GM18507 (cell line): ENCODE measurements at regions not wholly inside any gene's neighbourhood (a gene's known extent, or its start where the extent isn't known, plus 50 kb on each side); places are given as distances from the start of the nearest gene placed in this dataset.
A peak's percentile ranks its signal among the peaks of the same experiment; 100 is the strongest.

Experiments
- DNase-seq: peaks from one replicate; pipeline ENCODE4 v3.0.0; 2011; ENCODE audit warnings: low read depth; ENCODE audit not compliant: insufficient read length; ENCODE audit errors: extremely low spot score
- FAIRE-seq: peaks from 2 replicates; lab custom pipeline; 2011; peaks lifted over from hg19 to GRCh38; lab: Jason Lieb, UNC

GRCh38 chr4:100970414-100970813 is 376.9 kb downstream of the PPP3CA start:
- no peak for FAIRE-seq
- no peak for DNase-seq

GRCh38 chr4:100969925-100970324 is 377.4 kb downstream of the PPP3CA start:
- FAIRE-seq: no peak
- no peak for DNase-seq

GRCh38 chr4:100968046-100968445 is 379.3 kb downstream of the PPP3CA start:
- no peak for FAIRE-seq

DNA sequence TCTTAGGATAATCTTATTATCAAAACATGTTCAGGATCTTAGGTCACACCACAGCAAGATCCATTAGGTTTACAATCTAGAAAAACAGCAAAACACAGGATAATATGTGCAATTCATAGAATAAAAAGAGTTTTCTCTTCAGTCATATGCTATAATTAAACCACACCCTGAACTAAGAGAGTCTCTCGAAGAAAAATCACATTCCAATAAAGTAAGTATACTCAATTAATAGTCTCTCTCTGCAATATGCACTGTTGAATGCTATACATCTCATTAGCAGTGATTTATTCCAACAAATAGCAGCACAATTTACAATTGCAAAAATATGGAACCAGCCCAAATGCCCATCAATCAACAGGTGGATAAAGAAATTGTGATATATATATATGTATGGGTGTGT is 383.7 kb downstream of the PPP3CA start:
- DNase-seq: no peak
- FAIRE-seq: no peak

More at GRCh38 chr4:100968046-100968445, 379.3 kb downstream of the PPP3CA start:
- no peak for DNase-seq

DNA sequence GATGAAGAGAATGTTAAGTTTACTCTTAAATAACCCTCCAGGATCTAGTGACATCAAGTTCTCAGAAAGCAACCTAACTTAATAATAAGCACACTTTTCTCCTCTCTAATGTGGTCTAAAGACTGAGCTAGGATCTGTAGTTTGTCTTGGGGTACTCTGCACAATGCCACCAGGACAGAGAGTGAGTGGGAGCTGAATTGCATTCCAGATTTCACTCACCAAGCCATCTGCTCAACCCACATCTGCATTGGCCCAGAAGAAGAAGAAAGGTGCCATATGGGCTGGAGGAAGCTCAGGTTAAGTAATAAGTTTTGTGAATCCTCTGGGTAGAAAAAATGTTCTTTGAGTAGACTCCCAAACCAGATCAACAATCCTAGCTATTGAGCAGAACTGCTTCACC is 384.6 kb downstream of the PPP3CA start:
- no peak for DNase-seq
- peak; percentile 53 for FAIRE-seq

DNA sequence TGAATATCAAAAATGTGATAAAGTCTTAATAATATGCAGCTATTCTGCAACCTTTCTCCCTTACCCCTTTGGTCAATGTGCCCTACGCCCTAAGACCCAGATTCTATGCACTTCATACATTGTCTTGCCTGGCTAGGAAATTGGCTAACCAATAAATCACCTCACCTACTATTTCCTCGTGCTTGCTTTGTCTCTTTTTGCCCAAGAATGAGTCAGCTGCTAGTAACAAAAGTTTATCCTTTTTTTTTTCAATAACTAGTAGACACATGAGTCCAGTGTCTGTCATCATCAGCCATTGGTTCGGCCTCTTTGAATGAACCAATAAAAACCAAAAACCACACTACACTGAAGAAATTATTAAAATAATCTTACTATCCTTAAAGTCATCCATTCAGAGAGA is 387.1 kb downstream of the PPP3CA start:
- FAIRE-seq (no peak), DNase-seq (no peak)

DNA sequence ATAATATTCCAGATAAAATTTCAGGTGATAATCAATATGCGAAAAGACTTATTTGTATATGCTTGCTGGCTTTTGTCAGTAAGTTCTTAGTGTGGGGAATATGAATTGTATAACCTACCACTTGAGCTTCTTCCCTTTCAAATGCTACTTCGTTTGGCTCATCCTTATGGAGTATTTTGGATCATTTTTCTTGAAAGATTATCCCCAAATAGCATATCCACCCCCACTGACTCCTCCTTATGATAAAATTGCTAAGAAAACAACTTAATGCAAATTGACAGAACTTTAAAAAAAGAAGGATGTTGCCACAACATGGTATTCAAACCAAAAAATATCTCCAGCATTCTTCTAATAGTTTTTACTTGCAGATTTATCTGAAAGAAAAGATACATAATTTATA is 393.3 kb downstream of the PPP3CA start:
- DNase-seq: no peak
- no peak for FAIRE-seq

DNA sequence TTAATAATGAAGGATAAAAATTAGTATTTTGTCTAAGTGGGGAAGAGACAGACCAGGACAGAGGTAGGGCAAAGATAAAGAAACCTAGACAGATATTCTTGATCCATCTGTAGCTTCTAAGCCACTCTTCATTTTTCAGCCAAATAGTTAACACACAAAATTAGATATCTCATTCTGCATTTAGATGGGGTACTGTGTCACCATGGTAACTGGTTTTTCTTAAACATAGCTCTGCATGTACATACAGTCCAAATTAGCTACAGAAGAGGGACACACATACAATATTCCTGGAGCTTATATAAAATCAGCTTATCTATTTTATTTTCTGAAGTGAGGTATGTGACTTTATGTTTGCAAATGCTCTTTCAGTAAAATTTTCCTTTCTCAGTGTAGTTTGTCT is 393.7 kb downstream of the PPP3CA start:
- FAIRE-seq: no peak
- DNase-seq: no peak

GRCh38 chr4:100952590-100952989 is 394.7 kb downstream of the PPP3CA start:
- DNase-seq (no peak), FAIRE-seq (no peak)

GRCh38 chr4:100949350-100949935 is 397.9 kb downstream of the PPP3CA start:
- no peak for FAIRE-seq
- DNase-seq: no peak

DNA sequence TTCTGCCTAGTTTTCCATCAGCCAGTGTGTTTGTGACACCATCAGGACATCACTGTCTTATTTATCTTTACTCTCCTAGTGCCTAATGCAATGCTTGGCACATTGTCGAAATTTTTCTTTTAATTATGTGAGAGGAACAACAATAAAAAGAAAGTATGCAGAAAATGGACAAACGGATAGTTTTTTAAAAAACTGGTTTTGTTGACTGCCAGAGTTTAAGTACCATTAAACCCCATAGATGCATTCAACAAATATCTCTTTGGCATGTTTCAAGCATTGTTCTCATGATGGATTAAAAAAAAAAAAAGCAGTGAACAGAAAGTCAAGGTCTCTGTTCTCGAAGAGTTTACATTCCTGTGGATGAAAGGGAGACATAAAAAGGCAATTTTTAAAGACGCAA is 398.4 kb downstream of the PPP3CA start:
- no peak for FAIRE-seq

DNA sequence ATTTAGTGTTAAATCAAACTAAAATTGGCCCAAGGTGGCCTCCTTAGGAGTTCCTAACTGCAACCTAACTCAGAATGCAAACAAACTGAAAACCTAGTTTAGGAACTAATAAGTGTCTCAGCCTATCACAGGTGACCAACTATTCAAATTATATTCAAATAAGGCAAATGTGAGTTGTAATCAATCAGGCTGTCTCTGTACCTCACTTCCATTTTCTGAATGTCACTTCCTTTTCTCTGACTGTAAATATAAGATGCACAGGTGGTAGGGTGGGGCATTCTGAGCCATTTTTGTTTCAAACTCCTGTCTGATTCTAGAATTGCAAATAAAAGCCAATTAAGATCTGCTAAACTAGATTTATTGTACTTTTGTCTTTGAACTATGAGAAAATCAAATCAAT is 401.5 kb downstream of the PPP3CA start:
- DNase-seq (no peak), FAIRE-seq (no peak)

More for the DNA sequence above, 398.4 kb downstream of the PPP3CA start:
- no peak for DNase-seq

DNA sequence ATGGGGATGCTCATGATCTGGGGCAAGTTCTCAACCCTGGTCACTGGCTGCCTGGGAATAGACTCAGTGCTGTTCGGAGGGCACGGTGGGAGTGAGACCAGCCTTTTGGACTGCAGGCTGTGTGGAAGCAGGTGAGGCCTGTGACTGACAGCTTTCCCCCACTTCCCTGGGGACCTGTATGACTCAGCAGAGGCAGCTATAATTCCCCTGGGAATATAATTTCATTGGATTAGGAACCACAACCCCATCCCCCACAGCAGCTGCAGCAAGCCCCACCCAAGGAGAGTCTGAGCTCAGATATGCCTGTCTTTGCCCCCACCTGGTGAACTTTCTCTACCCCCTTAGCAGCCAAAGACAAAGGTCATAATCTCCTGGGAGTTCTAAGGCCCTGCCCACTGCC is 408.6 kb downstream of the PPP3CA start:
- FAIRE-seq (no peak), DNase-seq (no peak)

DNA sequence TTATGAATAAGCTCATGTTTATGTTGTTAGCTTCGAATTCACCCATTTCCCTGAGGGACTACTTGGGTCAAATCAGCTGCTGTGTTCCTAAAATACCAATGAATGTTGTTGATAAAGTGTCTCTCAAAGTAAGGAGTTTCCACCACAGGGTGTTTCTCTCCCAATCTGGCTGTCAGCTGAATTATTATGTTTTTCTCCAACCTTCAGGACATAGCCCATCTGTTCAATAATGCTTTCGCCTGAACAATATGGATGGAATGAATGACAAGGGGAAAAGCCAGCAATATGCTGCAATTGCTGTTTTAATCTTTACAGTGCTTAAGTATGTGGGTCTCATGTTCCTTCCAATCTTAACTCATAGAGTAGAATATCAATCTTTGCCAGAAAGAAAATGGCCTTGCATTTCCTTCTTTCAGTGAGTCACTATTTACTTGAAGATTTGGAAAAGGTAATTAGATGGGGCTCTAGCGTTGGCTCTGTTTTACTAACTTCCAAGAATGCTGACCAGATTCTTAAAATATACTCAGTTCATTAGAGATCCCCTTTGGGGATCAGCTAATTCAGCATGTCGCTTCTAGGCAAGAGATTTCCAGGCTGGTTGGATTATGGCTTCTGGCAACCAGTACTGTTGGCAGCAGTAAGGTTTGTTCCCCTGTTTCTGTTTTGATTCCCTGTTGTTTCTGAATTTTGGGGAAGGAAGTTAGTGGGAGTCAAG is 410.5 kb downstream of the PPP3CA start:
- DNase-seq: no peak
- no peak for FAIRE-seq

DNA sequence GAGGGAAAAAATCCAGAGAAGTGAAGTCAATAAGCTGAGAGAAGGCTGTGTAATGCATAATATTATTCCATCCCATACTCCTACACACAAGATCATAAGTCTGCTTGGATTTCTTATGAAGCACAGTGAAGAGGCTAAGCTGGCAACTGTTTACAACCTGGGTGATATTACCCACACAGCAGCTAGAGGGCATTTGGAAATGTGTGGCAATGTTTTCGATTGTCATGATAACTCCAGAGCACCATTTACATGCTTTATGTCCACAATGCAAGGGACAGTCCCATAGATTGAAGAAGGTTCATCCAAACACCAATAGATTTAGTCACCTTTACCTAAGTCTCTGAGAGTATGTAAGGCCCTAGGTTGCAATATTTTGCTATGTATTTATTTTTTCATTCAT is 412.2 kb downstream of the PPP3CA start:
- FAIRE-seq: no peak
- no peak for DNase-seq

- no peak for FAIRE-seq
- DNase-seq: no peak
Measured at GRCh38 chr4:100933628-100934027, 413.7 kb downstream of the PPP3CA start.

GRCh38 chr4:100929758-100930157 is 411.9 kb upstream of the EMCN start:
- DNase-seq (no peak), FAIRE-seq (no peak)

- FAIRE-seq: no peak
Measured at GRCh38 chr4:100929135-100929534, 411.3 kb upstream of the EMCN start.

DNA sequence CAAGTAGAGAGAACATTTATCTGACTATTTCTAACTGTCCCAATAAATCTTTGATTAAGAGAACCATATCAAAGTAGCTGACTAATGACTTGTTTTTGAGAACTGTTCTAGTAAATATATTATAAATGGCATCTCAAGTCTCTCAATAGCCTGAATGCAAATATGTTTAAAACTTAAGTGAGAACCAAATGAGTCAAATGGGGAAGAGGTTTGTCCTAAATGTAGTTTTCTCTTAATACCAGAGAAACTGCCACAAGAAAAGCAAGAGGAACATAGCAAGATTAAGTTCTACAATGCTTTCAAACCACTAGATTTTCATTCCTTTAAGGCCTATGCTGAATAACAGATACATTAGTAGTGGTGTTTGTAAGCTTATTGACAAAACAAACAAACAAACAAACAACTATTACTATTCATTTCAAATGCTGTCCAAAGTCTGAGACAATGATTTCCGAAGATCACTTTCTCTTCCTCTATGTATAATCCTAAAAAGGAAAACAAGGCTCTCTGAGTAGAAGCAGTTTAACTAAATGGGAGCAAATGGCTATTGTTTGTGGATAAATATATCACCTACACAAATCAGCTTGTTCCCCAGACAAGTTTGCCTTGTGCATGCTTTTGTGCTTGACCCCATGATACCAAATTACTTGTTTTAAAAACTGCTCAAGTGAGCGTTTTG is 408.4 kb upstream of the EMCN start:
- no peak for DNase-seq
- no peak for FAIRE-seq

More at GRCh38 chr4:100929135-100929534, 411.3 kb upstream of the EMCN start:
- no peak for DNase-seq

- DNase-seq: no peak
- no peak for FAIRE-seq
Measured at GRCh38 chr4:100913685-100914084, 395.9 kb upstream of the EMCN start.

DNA sequence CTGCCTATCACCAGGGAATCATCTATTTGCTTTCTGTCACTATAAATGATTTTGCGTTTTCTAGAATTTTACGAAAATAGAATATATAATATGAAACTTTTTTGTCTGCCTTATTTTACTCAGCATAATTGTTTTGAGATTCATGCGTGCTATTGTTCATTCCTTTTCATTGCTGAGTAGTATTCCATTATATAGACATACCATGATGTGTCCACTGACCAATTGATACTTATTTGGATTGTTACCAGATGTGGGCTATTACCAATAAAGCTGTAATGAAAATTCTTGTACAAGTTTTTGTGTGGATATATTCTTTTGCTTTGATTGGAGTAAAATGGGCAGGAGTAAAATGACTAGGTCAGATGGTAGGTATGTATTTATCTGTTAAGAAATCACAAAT is 390.7 kb upstream of the EMCN start:
- FAIRE-seq: no peak
- no peak for DNase-seq
